Activated naive CD4-positive, alpha-beta T cell treated with anti-CD3 and anti-CD28 coated beads for 36 hours (primary cell): ENCODE measurements at regions not wholly inside any gene's neighbourhood (a gene's known extent, or its start where the extent isn't known, plus 50 kb on each side); places are given as distances from the start of the nearest gene placed in this dataset.

ENCODE experiments used
- CTCF ChIA-PET: fragments of 350-600 bp; sonication (Branson Sonifier 250); formaldehyde crosslinking; loops from one replicate; lab custom pipeline; 2021; ENCODE audit warnings: antibody characterized with exemption; lab: Charles Lee
- DNase-seq: peaks from one replicate; pipeline ENCODE4 v3.0.0-alpha.2; 2020
- H3K27ac Mint-ChIP-seq: one replicate; pipeline ENCODE4 v1.8.0; 2021; ENCODE audit warnings: mild to moderate bottlenecking, mixed read lengths
- H3K27me3 Mint-ChIP-seq: one replicate; pipeline ENCODE4 v1.8.0; 2021; ENCODE audit warnings: low read depth, mixed read lengths
- H3K36me3 Mint-ChIP-seq: one replicate; pipeline ENCODE4 v1.8.0; 2021; ENCODE audit warnings: low read depth, mixed read lengths
- H3K4me1 Mint-ChIP-seq: one replicate; pipeline ENCODE4 v1.8.0; 2021; ENCODE audit warnings: low read depth, mixed read lengths
- H3K4me3 Mint-ChIP-seq: one replicate; pipeline ENCODE4 v1.8.0; 2021; ENCODE audit warnings: mild to moderate bottlenecking, moderate library complexity, mixed read lengths
- H3K9me3 Mint-ChIP-seq: one replicate; pipeline ENCODE4 v1.8.0; 2021; ENCODE audit warnings: mixed read lengths
- intact Hi-C: fragments of 100-400 bp; cut with micrococcal nuclease; formaldehyde crosslinking; loops from one replicate; pipeline ENCODE4 v1.15.1; 2023

DNA sequence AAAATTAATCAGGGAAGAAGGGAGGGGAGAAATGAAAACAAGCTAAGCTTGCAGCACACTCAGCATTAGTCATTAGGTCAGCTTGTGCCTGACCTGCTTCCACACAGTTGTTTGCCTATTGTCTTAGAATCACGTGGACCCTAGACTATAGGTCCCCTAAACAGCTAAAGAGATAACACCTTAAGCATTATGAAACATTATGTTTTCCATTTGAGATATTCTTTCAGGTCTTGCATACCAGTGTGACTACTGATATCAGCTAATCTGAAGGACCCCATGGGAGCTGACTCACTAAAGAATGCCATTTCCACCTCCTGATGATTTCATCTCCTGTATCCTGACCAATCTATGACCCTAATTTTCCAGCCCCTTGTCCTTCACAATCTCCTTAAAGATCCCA is 154.1 kb upstream of the FUT8 start:
- CTCF ChIA-PET, result no interaction called here
- peaks cover 21% of the 10 kb centered on the region for H3K4me1 Mint-ChIP-seq
- DNase-seq, result no peak
- intact Hi-C loops, result no loop called here
- H3K4me3 Mint-ChIP-seq, result no peak overlapping the region
- no peaks in the 10 kb centered on the region for H3K27me3 Mint-ChIP-seq
- no peaks in the 10 kb centered on the region for H3K36me3 Mint-ChIP-seq
- peaks cover 11% of the 10 kb centered on the region for H3K9me3 Mint-ChIP-seq
- H3K27ac Mint-ChIP-seq, result no peak overlapping the region

DNA sequence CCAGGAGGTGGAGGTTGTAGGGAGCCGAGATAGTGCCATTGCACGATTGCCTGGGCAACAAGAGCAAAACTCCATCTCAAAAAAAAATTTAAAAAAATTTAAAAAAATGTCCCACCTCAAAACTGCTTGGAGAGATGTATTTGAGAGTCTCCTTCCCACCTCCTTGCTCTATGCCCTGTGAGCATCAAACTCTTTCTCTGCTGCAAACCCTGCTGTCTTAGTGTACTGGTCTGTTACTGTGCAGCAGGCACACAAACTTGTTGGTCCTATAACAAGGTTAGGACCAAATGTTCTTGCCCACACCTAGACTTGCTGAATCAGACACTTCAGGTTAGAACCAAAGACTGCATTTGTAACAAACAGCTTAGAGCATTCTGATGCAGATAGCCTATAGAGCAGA is 153.5 kb upstream of the FUT8 start:
- H3K4me1 Mint-ChIP-seq, result peaks cover 19% of the 10 kb centered on the region
- no peak for DNase-seq
- H3K9me3 Mint-ChIP-seq, result peaks cover 11% of the 10 kb centered on the region
- intact Hi-C loops, result no loop called here
- no peaks in the 10 kb centered on the region for H3K36me3 Mint-ChIP-seq
- no peak overlapping the region for H3K4me3 Mint-ChIP-seq
- CTCF ChIA-PET, result no interaction called here
- no peaks in the 10 kb centered on the region for H3K27me3 Mint-ChIP-seq
- no peak overlapping the region for H3K27ac Mint-ChIP-seq

DNA sequence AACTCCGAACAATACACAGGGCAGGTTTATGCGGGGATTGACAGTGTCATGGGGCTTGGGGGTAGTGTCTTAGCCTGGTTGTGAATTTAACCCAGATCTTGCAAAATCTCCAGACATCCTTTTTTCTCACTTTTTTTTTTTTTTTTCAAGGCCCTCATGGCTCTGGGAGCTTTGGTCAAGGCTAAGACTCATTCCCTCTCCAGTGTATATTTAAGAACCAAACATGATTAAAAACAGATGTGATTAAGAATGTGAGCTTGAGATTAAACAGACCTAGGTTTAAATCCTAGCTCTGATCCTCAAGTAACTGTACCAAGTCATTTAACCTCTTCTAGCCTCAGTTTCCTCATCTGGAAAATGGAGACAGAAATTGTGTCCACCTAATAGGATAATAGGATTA is 151.7 kb upstream of the FUT8 start:
- intact Hi-C loops, result no loop called here
- peaks cover 7% of the 10 kb centered on the region for H3K4me1 Mint-ChIP-seq
- no peak for DNase-seq
- no peak overlapping the region for H3K4me3 Mint-ChIP-seq
- no peak overlapping the region for H3K27ac Mint-ChIP-seq
- CTCF ChIA-PET, result interaction anchor here (0.6 kb wide), 2 partner anchors 24 to 549 kb away, joined by 4 to 8 read pairs; no protein-coding TSS in a partner anchor
- peaks cover 11% of the 10 kb centered on the region for H3K9me3 Mint-ChIP-seq
- no peaks in the 10 kb centered on the region for H3K36me3 Mint-ChIP-seq
- H3K27me3 Mint-ChIP-seq, result no peaks in the 10 kb centered on the region

DNA sequence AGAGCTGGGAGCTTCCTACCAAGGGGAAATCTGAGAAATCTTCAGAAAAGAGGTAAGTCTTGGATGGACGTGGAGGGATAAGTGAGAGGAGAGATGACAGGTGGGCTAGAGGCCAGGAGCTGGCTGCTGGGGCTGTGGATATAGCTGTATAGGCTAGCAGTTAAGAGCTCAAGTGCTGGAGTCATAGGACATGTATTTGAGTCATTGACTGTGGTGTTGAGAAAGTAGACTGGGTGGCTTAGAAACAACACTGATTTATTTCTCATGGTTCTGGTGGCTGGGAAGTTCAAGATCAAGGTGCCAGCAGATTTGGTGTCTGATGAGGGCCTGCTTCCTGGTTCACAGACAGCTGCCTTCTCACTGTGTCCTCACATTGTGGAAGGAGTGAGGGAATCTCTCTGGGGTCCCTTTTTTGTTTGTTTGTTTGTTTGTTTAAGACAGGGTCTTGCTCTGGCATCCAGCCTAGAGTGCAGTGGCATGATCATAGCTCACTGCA is 151.1 kb upstream of the FUT8 start:
- CTCF ChIA-PET, result interaction anchor here (0.5 to 1.1 kb wide), 2 partner anchors 38 to 150 kb away, joined by 3 to 7 read pairs; no protein-coding TSS in a partner anchor
- intact Hi-C loops, result no loop called here
- Mint-ChIP-seq H3K27me3 (no peaks in the 10 kb centered on the region), H3K9me3 (peaks cover 11% of the 10 kb centered on the region), H3K4me1 (peaks cover 2% of the 10 kb centered on the region), H3K4me3 (no peak overlapping the region), H3K36me3 (no peaks in the 10 kb centered on the region), H3K27ac (no peak overlapping the region)
- DNase-seq, result no peak

DNA sequence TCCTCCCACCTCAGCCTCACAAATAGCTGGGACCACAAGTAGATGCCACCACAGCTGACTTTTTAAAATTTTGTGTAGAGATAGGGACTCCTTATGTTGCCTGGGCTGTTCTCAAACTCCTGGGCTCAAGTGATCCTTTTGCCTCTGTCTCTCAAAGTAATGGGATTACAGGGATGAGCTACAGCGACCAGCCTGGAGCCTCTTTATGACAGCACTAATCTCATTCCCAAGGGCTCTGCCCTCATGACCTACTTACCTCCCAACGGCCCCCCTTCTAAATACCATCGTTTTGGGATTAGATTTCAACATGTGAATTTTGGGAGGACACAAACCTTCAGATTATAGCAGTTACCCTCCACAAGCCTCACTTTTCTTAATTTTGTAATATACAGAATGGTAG is 150.6 kb upstream of the FUT8 start:
- H3K4me3 Mint-ChIP-seq, result no peak overlapping the region
- H3K27ac Mint-ChIP-seq, result no peak overlapping the region
- H3K36me3 Mint-ChIP-seq, result no peaks in the 10 kb centered on the region
- H3K27me3 Mint-ChIP-seq, result no peaks in the 10 kb centered on the region
- H3K9me3 Mint-ChIP-seq, result peaks cover 11% of the 10 kb centered on the region
- no peak for DNase-seq
- peaks cover 2% of the 10 kb centered on the region for H3K4me1 Mint-ChIP-seq
- intact Hi-C loops, result no loop called here
- CTCF ChIA-PET, result interaction anchor here (0.5 to 1.1 kb wide), 2 partner anchors 39 to 149 kb away, joined by 3 to 7 read pairs; no protein-coding TSS in a partner anchor

DNA sequence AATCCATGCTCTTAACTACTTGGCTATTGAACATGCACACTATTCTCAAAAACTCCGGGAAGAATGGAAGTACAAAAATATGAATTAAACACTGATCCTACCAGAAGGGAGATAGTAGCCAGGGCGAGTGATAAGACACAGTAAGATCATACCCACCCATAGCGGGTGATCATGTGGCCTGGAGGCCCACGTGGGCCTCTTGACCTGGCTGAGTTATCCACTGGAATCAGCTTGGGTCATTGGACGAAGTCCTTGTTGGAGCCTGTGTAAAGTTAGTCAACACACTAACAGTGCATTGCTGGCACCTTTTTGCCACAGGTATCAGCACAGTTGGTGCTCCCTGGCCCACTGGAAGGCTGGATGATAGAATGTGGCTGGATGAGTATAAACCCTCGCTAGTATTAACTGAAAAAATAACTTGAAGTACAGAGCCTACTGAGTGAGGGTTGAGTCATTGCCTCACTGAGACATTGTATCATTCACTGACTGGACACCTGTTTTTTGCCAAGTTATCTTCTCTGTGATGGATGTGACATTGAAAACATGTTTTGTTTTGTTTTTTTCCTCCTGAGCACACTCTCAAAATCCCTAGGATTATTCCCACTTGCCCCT is 149.2 kb upstream of the FUT8 start:
- intact Hi-C loops, result no loop called here
- H3K27me3 Mint-ChIP-seq, result no peaks in the 10 kb centered on the region
- DNase-seq, result no peak
- H3K36me3 Mint-ChIP-seq, result no peaks in the 10 kb centered on the region
- peaks cover 4% of the 10 kb centered on the region for H3K4me1 Mint-ChIP-seq
- H3K4me3 Mint-ChIP-seq, result no peak overlapping the region
- H3K9me3 Mint-ChIP-seq, result peaks cover 11% of the 10 kb centered on the region
- no peak overlapping the region for H3K27ac Mint-ChIP-seq
- CTCF ChIA-PET, result interaction anchor here (0.7 to 1.4 kb wide), 2 partner anchors 12 to 618 kb away, joined by 3 to 8 read pairs; no protein-coding TSS in a partner anchor

DNA sequence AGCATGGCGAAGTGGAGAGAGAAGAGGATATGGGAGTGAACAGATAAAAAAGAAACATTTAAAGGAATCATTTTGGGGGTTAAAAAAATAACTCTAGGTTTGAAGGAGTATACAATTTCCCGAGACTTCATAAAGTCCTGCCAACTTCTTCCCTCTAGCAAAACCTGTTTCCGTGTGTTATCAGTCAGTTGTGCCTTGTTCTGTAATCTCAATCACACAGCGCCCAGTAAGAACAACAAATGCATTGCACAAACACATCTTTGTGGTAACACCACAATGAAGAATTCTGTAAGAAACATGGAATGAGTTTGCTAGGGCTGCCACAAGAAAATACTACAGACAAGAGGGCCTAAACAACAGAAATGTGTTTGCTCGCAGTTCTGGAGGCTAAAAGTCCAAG is 144.7 kb upstream of the FUT8 start:
- H3K9me3 Mint-ChIP-seq, result no peaks in the 10 kb centered on the region
- CTCF ChIA-PET, result no interaction called here
- no peak for DNase-seq
- intact Hi-C loops, result no loop called here
- no peaks in the 10 kb centered on the region for H3K36me3 Mint-ChIP-seq
- no peaks in the 10 kb centered on the region for H3K27me3 Mint-ChIP-seq
- peaks cover 8% of the 10 kb centered on the region for H3K4me1 Mint-ChIP-seq
- H3K4me3 Mint-ChIP-seq, result no peak overlapping the region
- no peak overlapping the region for H3K27ac Mint-ChIP-seq

DNA sequence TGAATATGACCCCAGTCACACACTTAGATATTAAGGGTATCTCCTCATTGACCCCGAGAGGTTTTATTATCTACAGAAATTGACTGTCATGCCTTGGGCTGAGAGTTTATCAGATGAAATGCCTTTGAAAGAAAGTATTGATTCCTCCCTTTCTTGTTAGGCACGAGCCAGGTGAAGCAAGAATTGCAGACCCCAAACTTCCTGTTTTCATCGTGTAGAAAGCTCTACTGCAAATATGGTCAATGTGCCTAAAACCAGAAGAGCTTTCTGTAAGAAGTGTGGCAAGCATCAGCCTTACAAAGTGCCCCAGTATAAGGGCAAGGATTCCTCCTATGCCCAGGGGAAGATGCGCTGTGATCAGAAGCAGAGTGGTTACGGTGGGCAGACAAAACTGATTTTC is 143.9 kb upstream of the FUT8 start:
- peaks cover 8% of the 10 kb centered on the region for H3K4me1 Mint-ChIP-seq
- CTCF ChIA-PET, result interaction anchor here (0.6 to 0.7 kb wide), 3 partner anchors 48 to 869 kb away, joined by 3 read pairs; no protein-coding TSS in a partner anchor
- no peak overlapping the region for H3K4me3 Mint-ChIP-seq
- intact Hi-C loops, result no loop called here
- H3K27me3 Mint-ChIP-seq, result no peaks in the 10 kb centered on the region
- no peak overlapping the region for H3K27ac Mint-ChIP-seq
- H3K9me3 Mint-ChIP-seq, result no peaks in the 10 kb centered on the region
- no peak for DNase-seq
- H3K36me3 Mint-ChIP-seq, result no peaks in the 10 kb centered on the region

DNA sequence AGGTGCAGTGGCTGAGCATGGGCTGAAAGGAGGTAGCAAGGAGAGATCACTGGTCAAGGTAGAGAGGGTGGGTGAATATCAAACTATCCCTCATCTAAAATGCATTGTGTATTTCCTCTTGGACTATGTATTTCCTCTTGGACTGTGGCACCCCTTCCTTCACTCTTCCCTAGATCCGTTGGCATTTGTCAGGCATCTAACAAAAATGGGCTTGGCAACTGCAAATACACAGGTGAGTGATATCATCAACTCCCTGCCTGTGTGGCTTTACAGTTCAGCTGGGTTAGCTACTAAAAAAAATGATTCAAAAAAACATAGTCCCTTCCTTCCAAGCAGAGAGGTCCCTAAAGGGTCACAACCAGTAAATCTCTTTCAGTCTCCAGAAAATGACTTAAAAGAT is 142.8 kb upstream of the FUT8 start:
- Mint-ChIP-seq H3K9me3 (no peaks in the 10 kb centered on the region), H3K36me3 (no peaks in the 10 kb centered on the region), H3K27ac (no peak overlapping the region), H3K4me1 (peaks cover 8% of the 10 kb centered on the region), H3K4me3 (no peak overlapping the region), H3K27me3 (no peaks in the 10 kb centered on the region)
- DNase-seq, result no peak
- intact Hi-C loops, result no loop called here
- CTCF ChIA-PET, result no interaction called here

DNA sequence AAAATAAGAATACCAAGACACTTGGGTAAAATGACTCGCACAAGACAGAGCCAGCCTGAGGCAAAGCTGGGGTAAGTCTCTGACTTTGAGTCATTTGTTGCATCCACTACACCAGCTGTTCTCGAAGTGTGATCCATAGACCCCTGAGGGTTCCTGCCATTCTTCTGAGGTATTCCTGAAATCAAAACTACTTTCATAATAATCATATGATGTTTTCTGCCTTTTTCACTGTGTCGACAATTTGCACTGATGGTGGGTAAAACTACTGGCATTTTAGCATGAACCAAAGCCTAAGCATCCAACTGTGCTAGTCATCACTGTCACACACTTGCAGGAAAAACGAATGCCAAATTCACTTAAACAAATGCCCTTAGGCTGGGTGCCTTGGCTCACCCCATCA is 135.5 kb upstream of the FUT8 start:
- H3K36me3 Mint-ChIP-seq, result no peaks in the 10 kb centered on the region
- intact Hi-C loops, result no loop called here
- no peaks in the 10 kb centered on the region for H3K27me3 Mint-ChIP-seq
- no peaks in the 10 kb centered on the region for H3K9me3 Mint-ChIP-seq
- peaks cover 9% of the 10 kb centered on the region for H3K4me1 Mint-ChIP-seq
- CTCF ChIA-PET, result no interaction called here
- DNase-seq, result peak; percentile 28
- no peak overlapping the region for H3K27ac Mint-ChIP-seq
- no peak overlapping the region for H3K4me3 Mint-ChIP-seq

DNA sequence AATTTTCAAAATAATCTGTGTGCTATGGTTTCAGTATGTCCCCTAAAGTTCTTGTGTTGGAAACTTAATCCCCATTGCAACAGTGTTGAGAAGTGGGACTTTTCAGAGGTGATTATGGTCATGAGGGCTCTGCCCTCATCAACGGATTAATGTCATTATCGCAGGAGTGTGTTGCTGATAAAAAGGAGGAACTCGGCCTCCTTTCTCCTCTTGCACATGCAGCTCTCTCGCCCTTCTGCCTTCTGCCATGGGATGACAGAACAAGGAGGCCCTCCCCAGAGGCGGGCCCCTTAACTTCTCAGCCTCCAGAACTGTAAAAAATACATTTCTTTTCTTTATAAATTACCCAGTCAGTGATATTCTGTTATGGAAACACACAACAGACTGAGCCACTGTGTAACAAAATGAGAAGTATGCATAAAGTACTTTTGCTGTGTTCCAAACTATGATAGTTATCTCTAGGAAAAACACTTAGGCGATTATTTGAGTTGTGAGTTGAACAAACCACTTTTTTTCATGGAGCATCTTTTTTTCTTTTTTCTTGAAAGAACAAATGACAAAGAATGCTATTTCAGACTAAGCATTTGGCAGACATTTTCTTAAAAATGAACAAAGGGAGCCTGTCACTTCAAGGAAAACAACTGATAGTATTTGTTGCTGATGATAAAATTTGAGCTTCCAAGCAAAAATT is 134.8 kb upstream of the FUT8 start:
- Mint-ChIP-seq H3K27ac (no peak overlapping the region), H3K4me3 (no peak overlapping the region), H3K9me3 (no peaks in the 10 kb centered on the region), H3K27me3 (no peaks in the 10 kb centered on the region), H3K4me1 (peaks cover 16% of the 10 kb centered on the region), H3K36me3 (no peaks in the 10 kb centered on the region)
- DNase-seq, result no peak
- intact Hi-C loops, result no loop called here
- CTCF ChIA-PET, result interaction anchor here (0.6 kb wide), 1 partner anchor 99 kb away, joined by 3 read pairs; no protein-coding TSS in a partner anchor

DNA sequence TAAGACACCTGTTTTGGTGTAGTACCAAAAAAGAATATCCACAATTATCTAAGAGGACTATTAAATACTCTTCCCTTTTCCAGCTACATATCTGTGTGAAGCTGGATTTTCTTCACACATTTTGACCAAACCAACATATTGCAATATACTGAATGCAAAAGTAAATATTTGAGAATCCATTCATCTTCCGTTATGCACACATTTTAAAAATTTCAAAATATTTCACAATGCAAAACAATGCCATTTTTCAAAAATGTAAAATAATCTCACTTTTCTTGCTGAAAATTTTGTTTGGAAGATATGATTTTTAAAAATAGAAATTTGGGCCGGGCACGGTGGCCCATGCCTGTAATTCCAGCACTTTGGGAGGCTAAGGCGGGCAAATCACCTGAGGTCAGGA is 133.9 kb upstream of the FUT8 start:
- Mint-ChIP-seq H3K4me3 (no peak overlapping the region), H3K27ac (no peak overlapping the region), H3K27me3 (no peaks in the 10 kb centered on the region), H3K9me3 (no peaks in the 10 kb centered on the region), H3K36me3 (no peaks in the 10 kb centered on the region), H3K4me1 (peaks cover 25% of the 10 kb centered on the region)
- no peak for DNase-seq
- CTCF ChIA-PET, result interaction anchor here (0.6 kb wide), 1 partner anchor 98 kb away, joined by 3 read pairs; no protein-coding TSS in a partner anchor
- intact Hi-C loops, result no loop called here
